HL-60 (cell line): ENCODE measurements at regions not wholly inside any gene's neighbourhood (a gene's known extent, or its start where the extent isn't known, plus 50 kb on each side); places are given as distances from the start of the nearest gene placed in this dataset.

Source experiments
- DNase-seq, 2 experiments: peaks; one replicate each; pipeline ENCODE4 v3.0.0-alpha.2; 2010 to 2020; ENCODE audit warnings: low read depth in 1 of 2, low spot score in 1 of 2
- H3K27ac ChIP-seq: fragments of 250-450 bp; sonication (Bioruptor Pico); replicated peaks from 2 replicates; pipeline ENCODE4 v1.5.1; 2020; ENCODE audit warnings: mild to moderate bottlenecking, moderate library complexity
- H3K27me3 ChIP-seq: fragments of 250-450 bp; sonication (Bioruptor Pico); 2 replicates; pipeline ENCODE4 v1.5.1; 2021; ENCODE audit warnings: mild to moderate bottlenecking, moderate library complexity; ENCODE audit not compliant: insufficient read depth, poor library complexity, severe bottlenecking
- H3K4me3 ChIP-seq: replicated peaks from 2 replicates; pipeline ENCODE4 v1.5.1; 2011; ENCODE audit warnings: mild to moderate bottlenecking, control low read depth, low read length; ENCODE audit not compliant: insufficient read depth
- GABPA ChIP-seq: IDR thresholded peaks from 2 replicates; pipeline ENCODE4 v1.6.1; 2012; ENCODE audit warnings: low read depth
- POLR2AphosphoS5 ChIP-seq: IDR thresholded peaks from 2 replicates; pipeline ENCODE4 v1.6.1; 2012; ENCODE audit warnings: low read depth
- REST ChIP-seq: IDR thresholded peaks from 2 replicates; pipeline ENCODE4 v1.6.1; 2012; ENCODE audit warnings: low read depth; ENCODE audit not compliant: insufficient replicate concordance
- SPI1 ChIP-seq: IDR thresholded peaks from 2 replicates; pipeline ENCODE4 v1.6.1; 2012; ENCODE audit warnings: low read depth, mild to moderate bottlenecking, borderline replicate concordance
- TF ChIP-seq, protein P1 (sequence below): IDR thresholded peaks from one replicate; pipeline ENCODE4 v1.5.1; 2011; ENCODE audit warnings: low read length, control low read depth, inconsistent platforms; ENCODE audit not compliant: insufficient read depth

- TF ChIP-seq, protein P1, sequence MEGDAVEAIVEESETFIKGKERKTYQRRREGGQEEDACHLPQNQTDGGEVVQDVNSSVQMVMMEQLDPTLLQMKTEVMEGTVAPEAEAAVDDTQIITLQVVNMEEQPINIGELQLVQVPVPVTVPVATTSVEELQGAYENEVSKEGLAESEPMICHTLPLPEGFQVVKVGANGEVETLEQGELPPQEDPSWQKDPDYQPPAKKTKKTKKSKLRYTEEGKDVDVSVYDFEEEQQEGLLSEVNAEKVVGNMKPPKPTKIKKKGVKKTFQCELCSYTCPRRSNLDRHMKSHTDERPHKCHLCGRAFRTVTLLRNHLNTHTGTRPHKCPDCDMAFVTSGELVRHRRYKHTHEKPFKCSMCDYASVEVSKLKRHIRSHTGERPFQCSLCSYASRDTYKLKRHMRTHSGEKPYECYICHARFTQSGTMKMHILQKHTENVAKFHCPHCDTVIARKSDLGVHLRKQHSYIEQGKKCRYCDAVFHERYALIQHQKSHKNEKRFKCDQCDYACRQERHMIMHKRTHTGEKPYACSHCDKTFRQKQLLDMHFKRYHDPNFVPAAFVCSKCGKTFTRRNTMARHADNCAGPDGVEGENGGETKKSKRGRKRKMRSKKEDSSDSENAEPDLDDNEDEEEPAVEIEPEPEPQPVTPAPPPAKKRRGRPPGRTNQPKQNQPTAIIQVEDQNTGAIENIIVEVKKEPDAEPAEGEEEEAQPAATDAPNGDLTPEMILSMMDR: no peak
- TF ChIP-seq SPI1: peak; percentile 36; the same call in 1 of the 2 replicates
- peak in 1 of 2 experiments; percentile 29 for DNase-seq
- H3K27ac ChIP-seq: no peak overlapping the region
- H3K4me3 ChIP-seq: no peak overlapping the region
- no peaks in the 10 kb centered on the region for H3K27me3 ChIP-seq
Observed at GRCh38 chr5:114636271-114636670, 274.4 kb downstream of the KCNN2 start.

GRCh38 chr5:114634967-114635901, 273.4 kb downstream of the KCNN2 start:
- Histone ChIP-seq H3K27ac (no peak overlapping the region), H3K27me3 (no peaks in the 10 kb centered on the region), H3K4me3 (no peak overlapping the region)
- no peak for TF ChIP-seq SPI1
- TF ChIP-seq GABPA: no peak
- no peak for TF ChIP-seq REST
- TF ChIP-seq POLR2AphosphoS5: no peak
- TF ChIP-seq, protein P1: no peak
- DNase-seq: no peak

DNA sequence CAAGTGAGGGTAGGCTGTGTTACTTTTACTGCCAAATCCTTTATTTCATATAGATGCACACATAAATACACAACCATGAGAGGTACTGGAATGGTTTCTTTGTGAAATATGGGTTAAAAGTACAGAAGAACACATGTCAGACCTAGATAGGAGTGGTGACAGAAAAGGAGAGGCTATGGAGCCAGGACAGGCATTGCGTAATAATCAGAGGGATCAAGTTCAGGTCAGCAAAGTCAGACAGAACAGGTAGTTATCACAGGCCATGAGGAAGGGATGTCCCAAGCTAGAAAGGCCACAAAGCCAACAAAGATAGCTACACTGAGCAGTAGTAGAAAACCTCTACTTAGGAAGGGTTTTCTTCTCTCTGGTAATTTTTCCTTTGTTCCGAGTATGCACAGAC, 272.6 kb downstream of the KCNN2 start:
- no peak for DNase-seq
- Histone ChIP-seq H3K27ac (no peak overlapping the region), H3K27me3 (no peaks in the 10 kb centered on the region), H3K4me3 (no peak overlapping the region)
- TF ChIP-seq SPI1 (no peak), POLR2AphosphoS5 (no peak), GABPA (no peak), REST (no peak)
- TF ChIP-seq, protein P1: no peak
